K562 (cell line): ENCODE measurements at regions not wholly inside any gene's neighbourhood (a gene's known extent, or its start where the extent isn't known, plus 50 kb on each side); places are given as distances from the start of the nearest gene placed in this dataset.

Experiments used
- ATAC-seq: fragments of 200-7000 bp; cut with Tn5 transposase; 3 replicates; pipeline ENCODE4 v1.9.1; 2020; ENCODE audit warnings: moderate library complexity
- BruUV-seq: library from RNA; stranded (reverse); fragments of 400-500 nt; replicated peaks from 2 replicates; lab custom pipeline; 2021; lab: Mats Ljungman, UMichigan
- CTCF ChIA-PET: fragments of 300-600 bp; formaldehyde crosslinking; extraction: SDS; loops from one replicate; lab custom pipeline; 2021; ENCODE audit warnings: low intra/inter-chr PET ratio; lab: Yijun Ruan, JAX
- POLR2A ChIA-PET: fragments of 300-600, 350-650 bp; sonication (Branson Sonifier 250); formaldehyde crosslinking; extraction: SDS; loops from one replicate; lab custom pipeline; 2021; ENCODE audit warnings: antibody characterized with exemption, inconsistent platforms; lab: Yijun Ruan, JAX
- DNase-seq, 4 experiments: peaks; one replicate each; pipeline versions ENCODE4 v3.0.0 to v3.0.0-alpha.2; 2011 to 2018; ENCODE audit warnings: low spot score in 3 of 4, mixed read lengths in 3 of 4; ENCODE audit errors: extremely low read depth in 1 of 4
- FAIRE-seq: peaks from 2 replicates; lab custom pipeline; 2011; peaks lifted over from hg19 to GRCh38; lab: Jason Lieb, UNC
- H2AFZ ChIP-seq: 2 replicates; pipeline ENCODE4 v1.6.0; 2011; ENCODE audit warnings: low read depth, low read length, control low read depth, inconsistent platforms
- H3K27ac ChIP-seq: fragments of 200-600 bp; 3 replicates; pipeline ENCODE4 v1.8.0; 2011; ENCODE audit warnings: low read depth, mild to moderate bottlenecking, control low read depth, inconsistent platforms, low read length, moderate library complexity, mixed read lengths; ENCODE audit errors: extremely low read depth
- H3K27me3 ChIP-seq, 2 experiments: fragments of 300-600 bp in 1 of 2; 2 replicates in 1 of 2; 3 replicates in 1 of 2; pipeline versions ENCODE4 v1.6.0 to v1.8.0; 2011; ENCODE audit warnings: inconsistent platforms in 2 of 2, low read length in 2 of 2, mild to moderate bottlenecking in 1 of 2, mixed read lengths in 1 of 2, moderate library complexity in 1 of 2; ENCODE audit not compliant: control insufficient read depth in 2 of 2, insufficient read depth in 2 of 2
- H3K36me3 ChIP-seq: fragments of 300-600 bp; 3 replicates; pipeline ENCODE4 v1.8.0; 2011; ENCODE audit warnings: mild to moderate bottlenecking, low read length, inconsistent platforms; ENCODE audit not compliant: control insufficient read depth, insufficient read depth
- H3K4me1 ChIP-seq, 2 experiments: fragments of 200-600 bp in 1 of 2; replicated peaks in 1 of 2; 2 replicates in 1 of 2; 3 replicates in 1 of 2; pipeline versions ENCODE4 v1.5.1 to v1.8.0; 2011; ENCODE audit warnings: inconsistent platforms in 2 of 2, low read length in 2 of 2, mild to moderate bottlenecking in 1 of 2, mixed read lengths in 1 of 2, moderate library complexity in 1 of 2; ENCODE audit not compliant: control insufficient read depth in 2 of 2, insufficient read depth in 2 of 2
- H3K4me2 ChIP-seq: 2 replicates; pipeline ENCODE4 v1.6.1; 2011; ENCODE audit warnings: low read length, control low read depth, inconsistent platforms, mixed read lengths; ENCODE audit not compliant: insufficient read depth
- H3K4me3 ChIP-seq: fragments of 200-600 bp; sonication (generic), shearing (Covaris generic); 2 replicates; pipeline ENCODE4 v1.5.1; 2016; ENCODE audit warnings: control low read depth, inconsistent platforms
- H3K79me2 ChIP-seq: fragments of 200-600 bp; 3 replicates; pipeline ENCODE4 v1.8.0; 2011; ENCODE audit warnings: low read length, inconsistent platforms; ENCODE audit not compliant: control insufficient read depth, insufficient read depth
- H3K9ac ChIP-seq, 2 experiments: 2 replicates each; pipeline versions ENCODE4 v1.6.0 to v1.6.1; 2011; ENCODE audit warnings: low read depth in 2 of 2, low read length in 2 of 2, control low read depth in 1 of 2, inconsistent platforms in 1 of 2, mild to moderate bottlenecking in 1 of 2, mixed read lengths in 1 of 2; ENCODE audit not compliant: insufficient read depth in 1 of 2
- H3K9me1 ChIP-seq: one replicate; pipeline ENCODE4 v1.6.0; 2011; ENCODE audit warnings: inconsistent platforms, mild to moderate bottlenecking, low read length, moderate library complexity; ENCODE audit not compliant: control insufficient read depth, insufficient read depth
- H3K9me3 ChIP-seq: replicated peaks from 2 replicates; pipeline ENCODE4 v1.5.1; 2011; ENCODE audit warnings: low read depth, low read length, inconsistent platforms; ENCODE audit not compliant: control insufficient read depth, insufficient read depth
- H4K20me1 ChIP-seq: replicated peaks from 2 replicates; pipeline ENCODE4 v1.6.1; 2011; ENCODE audit warnings: low read length, inconsistent platforms, mixed read lengths; ENCODE audit not compliant: control insufficient read depth, insufficient read depth
- CXXC5 ChIP-seq: fragments of 250-450 bp; sonication (Bioruptor Pico); IDR thresholded peaks from 2 replicates; pipeline ENCODE4 v1.8.0; 2022; ENCODE audit warnings: inconsistent platforms, mild to moderate bottlenecking, moderate library complexity
- GABPB1 ChIP-seq: sonication (generic); formaldehyde crosslinking; IDR thresholded peaks from 2 replicates; pipeline ENCODE4 v1.8.0; 2022; ENCODE audit warnings: mild to moderate bottlenecking, missing genetic modification reagents
- MAFK ChIP-seq: IDR thresholded peaks from 2 replicates; pipeline ENCODE4 v1.6.1; 2011; ENCODE audit warnings: low read length, improper control_type of control experiment
- MBD1 ChIP-seq: fragments of 250-450 bp; sonication (Bioruptor Pico); IDR thresholded peaks from 2 replicates; pipeline ENCODE4 v1.8.0; 2022; ENCODE audit warnings: inconsistent platforms
- NR2C1 ChIP-seq, 2 experiments: fragments of 450-650 bp; IDR thresholded peaks; 2 replicates each; pipeline ENCODE4 v1.6.1; 2017; ENCODE audit warnings: mild to moderate bottlenecking in 2 of 2, antibody characterized with exemption in 1 of 2, inconsistent platforms in 1 of 2, missing compliant biosample characterization in 1 of 2, missing genetic modification characterization in 1 of 2
- POLR3G ChIP-seq: IDR thresholded peaks from 2 replicates; pipeline ENCODE4 v1.6.1; 2011; ENCODE audit not compliant: insufficient read length, insufficient replicate concordance; ENCODE audit errors: extremely low read depth
- RFX1 ChIP-seq: fragments of 450-650 bp; IDR thresholded peaks from 2 replicates; pipeline ENCODE4 v1.6.1; 2016; ENCODE audit warnings: mild to moderate bottlenecking, moderate library complexity
- SP2 ChIP-seq: IDR thresholded peaks from 2 replicates; pipeline ENCODE4 v1.6.1; 2011; ENCODE audit warnings: mild to moderate bottlenecking, low read depth, low read length, moderate library complexity; ENCODE audit not compliant: poor library complexity, severe bottlenecking; ENCODE audit errors: extremely low read depth
- TAF15 ChIP-seq: fragments of 200-400 bp; formaldehyde crosslinking; IDR thresholded peaks from 2 replicates; pipeline ENCODE4 v1.6.1; 2017; ENCODE audit warnings: mild to moderate bottlenecking, low read depth, low read length, moderate library complexity
- ZNF146 ChIP-seq: IDR thresholded peaks from one replicate; pipeline ENCODE4 v1.6.1; 2018; ENCODE audit warnings: missing compliant biosample characterization; ENCODE audit not compliant: unreplicated experiment
- ZNF518B ChIP-seq: fragments of 250-450 bp; sonication (Bioruptor Pico); IDR thresholded peaks from 2 replicates; pipeline ENCODE4 v1.5.0; 2021; ENCODE audit warnings: mild to moderate bottlenecking, moderate library complexity
- WGBS: fragments of 100-300 bp; shearing (Covaris generic); methylation state at CpG from one replicate; pipeline ENCODE4 v1.1.6; 2016; ENCODE audit warnings: low coverage, mixed read lengths; ENCODE audit not compliant: insufficient coverage; ENCODE audit errors: missing lambda C conversion rate; 5-methylcytosine and 5-hydroxymethylcytosine counted together
- in situ Hi-C: fragments of 300-500 bp; cut with MboI; formaldehyde crosslinking; loops from 4 replicates; pipeline ENCODE4 v1.15.0; 2018; ENCODE audit warnings: inconsistent platforms, mixed read lengths
- intact Hi-C: fragments of 100-400 bp; cut with micrococcal nuclease; formaldehyde crosslinking; loops from 2 replicates; pipeline ENCODE4 v1.14.2; 2022
- TF ChIP-seq, protein P1 (sequence below): sonication (generic); formaldehyde crosslinking; IDR thresholded peaks from 2 replicates; pipeline ENCODE4 v1.8.0; 2023; ENCODE audit warnings: mild to moderate bottlenecking, missing genetic modification reagents

- TF ChIP-seq ZNF518B (CRISPR knock-in tag), result no peak
Measured at GRCh38 chr5:165829504-165829903, 2324.1 kb downstream of the MAT2B start (continued).

DNA sequence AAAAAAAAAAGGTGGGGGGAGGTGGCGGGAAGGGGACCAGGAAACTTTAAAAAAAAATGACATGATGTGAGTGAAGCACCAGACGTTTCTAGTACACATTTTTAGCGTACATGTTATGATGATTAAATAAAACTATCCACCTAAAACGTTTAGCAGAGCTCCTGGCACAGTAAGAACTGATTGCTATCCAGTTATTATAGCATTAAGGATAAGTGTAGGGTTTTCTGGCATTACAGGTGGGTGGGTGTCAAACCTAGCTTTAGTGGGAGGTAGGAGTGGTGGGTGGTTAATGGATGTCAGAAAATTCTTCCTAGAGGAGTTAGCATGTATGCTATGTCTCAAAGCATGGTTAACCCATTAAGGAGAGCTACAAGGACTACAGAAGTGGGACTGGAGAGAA lies 2329.5 kb downstream of the MAT2B start:
- intact Hi-C loops, result no loop called here
- DNase-seq (no peak), FAIRE-seq (no peak), ATAC-seq (no peak)
- in situ Hi-C loops, result no loop called here
- Histone ChIP-seq H3K4me2 (no peak overlapping the region), H3K27ac (no peak overlapping the region), H3K4me1 (no peaks in the 10 kb centered on the region), H3K9me3 (no peaks in the 10 kb centered on the region), H3K9ac (no peak overlapping the region), H3K4me3 (no peak overlapping the region), H3K36me3 (no peaks in the 10 kb centered on the region), H3K9me1 (no peaks in the 10 kb centered on the region), H3K79me2 (no peaks in the 10 kb centered on the region), H4K20me1 (no peaks in the 10 kb centered on the region), H2AFZ (no peak overlapping the region), H3K27me3 (no peaks in the 10 kb centered on the region)
- ChIA-PET POLR2A (no interaction called here), CTCF (no interaction called here)
- WGBS, result 0% methylated on average over 3 of the region's 4 CpGs
- no TSS peak for BruUV-seq
- TF ChIP-seq, protein P1, sequence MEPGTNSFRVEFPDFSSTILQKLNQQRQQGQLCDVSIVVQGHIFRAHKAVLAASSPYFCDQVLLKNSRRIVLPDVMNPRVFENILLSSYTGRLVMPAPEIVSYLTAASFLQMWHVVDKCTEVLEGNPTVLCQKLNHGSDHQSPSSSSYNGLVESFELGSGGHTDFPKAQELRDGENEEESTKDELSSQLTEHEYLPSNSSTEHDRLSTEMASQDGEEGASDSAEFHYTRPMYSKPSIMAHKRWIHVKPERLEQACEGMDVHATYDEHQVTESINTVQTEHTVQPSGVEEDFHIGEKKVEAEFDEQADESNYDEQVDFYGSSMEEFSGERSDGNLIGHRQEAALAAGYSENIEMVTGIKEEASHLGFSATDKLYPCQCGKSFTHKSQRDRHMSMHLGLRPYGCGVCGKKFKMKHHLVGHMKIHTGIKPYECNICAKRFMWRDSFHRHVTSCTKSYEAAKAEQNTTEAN (CRISPR knock-in tag), result no peak
- TF ChIP-seq SP2, result no peak
- TF ChIP-seq CXXC5 (CRISPR knock-in tag), result no peak
- no peak for TF ChIP-seq MAFK
- no peak for TF ChIP-seq RFX1
- TF ChIP-seq GABPB1, result no peak
- TF ChIP-seq TAF15, result no peak
- TF ChIP-seq NR2C1 (IDR thresholded peaks at IDR 0.05), result no peak
- TF ChIP-seq NR2C1 (tag; IDR thresholded peaks at IDR 0.05), result no peak
- no peak for TF ChIP-seq MBD1
- TF ChIP-seq ZNF146, result no peak
- TF ChIP-seq POLR3G, result no peak
